Activated CD4-positive, alpha-beta memory T cell treated with anti-CD3 and anti-CD28 coated beads, Interleukin-2, amount 10 ng/mL, durations not matched to agents 7 days and 5 days (primary cell): ENCODE measurements at regions not wholly inside any gene's neighbourhood (a gene's known extent, or its start where the extent isn't known, plus 50 kb on each side); places are given as distances from the start of the nearest gene placed in this dataset.
"Not testable (repeated sequence)": the region's sequence is repeated elsewhere in the genome, so short reads cannot be mapped to it uniquely, and the experiment has no call there.

ENCODE experiments used
- CTCF ChIA-PET: fragments of 350-600 bp; sonication (Branson Sonifier 250); formaldehyde crosslinking; loops from one replicate; lab custom pipeline; 2021; ENCODE audit warnings: antibody characterized with exemption, inconsistent platforms; lab: Charles Lee
- POLR2A ChIA-PET: fragments of 350-600 bp; sonication (Branson Sonifier 250); formaldehyde crosslinking; loops from one replicate; lab custom pipeline; 2021; ENCODE audit warnings: antibody characterized with exemption; lab: Charles Lee
- DNase-seq: peaks from one replicate; pipeline ENCODE4 v3.0.0-alpha.2; 2020
- H3K27ac Mint-ChIP-seq: one replicate; pipeline ENCODE4 v1.8.0; 2021; ENCODE audit warnings: mild to moderate bottlenecking, mixed read lengths
- H3K27me3 Mint-ChIP-seq: one replicate; pipeline ENCODE4 v1.8.0; 2021; ENCODE audit warnings: mixed read lengths
- H3K36me3 Mint-ChIP-seq: one replicate; pipeline ENCODE4 v1.8.0; 2021; ENCODE audit warnings: low read depth, mixed read lengths
- H3K4me1 Mint-ChIP-seq: one replicate; pipeline ENCODE4 v1.8.0; 2021; ENCODE audit warnings: mixed read lengths
- H3K4me3 Mint-ChIP-seq: one replicate; pipeline ENCODE4 v1.8.0; 2021; ENCODE audit warnings: mild to moderate bottlenecking, mixed read lengths
- H3K9me3 Mint-ChIP-seq: one replicate; pipeline ENCODE4 v1.8.0; 2021; ENCODE audit warnings: mixed read lengths

- H3K36me3 Mint-ChIP-seq: no peaks in the 10 kb centered on the region
- H3K9me3 Mint-ChIP-seq: no peaks in the 10 kb centered on the region
- POLR2A ChIA-PET: no interaction called here
- peak overlapping the region; percentile 79 for H3K27ac Mint-ChIP-seq
- peak; percentile 19 for DNase-seq
- H3K27me3 Mint-ChIP-seq: peaks cover 1% of the 10 kb centered on the region
- H3K4me3 Mint-ChIP-seq: peak overlapping the region; percentile 77
- H3K4me1 Mint-ChIP-seq: peaks cover 16% of the 10 kb centered on the region
- CTCF ChIA-PET: no interaction called here
Measured at GRCh38 chr7:101754424-101755159, 62.8 kb upstream of the CUX1 start.

- CTCF ChIA-PET: no interaction called here
Measured at GRCh38 chr7:101757879-101758278, 59.5 kb upstream of the CUX1 start.

GRCh38 chr7:101758519-101758918, 58.9 kb upstream of the CUX1 start:
- H3K27me3 Mint-ChIP-seq, POLR2A ChIA-PET, CTCF ChIA-PET, H3K4me3 Mint-ChIP-seq, DNase-seq, H3K36me3 Mint-ChIP-seq, H3K27ac Mint-ChIP-seq, H3K9me3 Mint-ChIP-seq: not testable (repeated sequence)
- H3K4me1 Mint-ChIP-seq: peaks cover 16% of the 10 kb centered on the region

More at GRCh38 chr7:101757879-101758278, 59.5 kb upstream of the CUX1 start:
- Mint-ChIP-seq H3K27me3 (no peaks in the 10 kb centered on the region), H3K27ac (no peak overlapping the region), H3K9me3 (no peaks in the 10 kb centered on the region), H3K4me3 (no peak overlapping the region), H3K36me3 (no peaks in the 10 kb centered on the region), H3K4me1 (peaks cover 16% of the 10 kb centered on the region)
- DNase-seq: no peak
- POLR2A ChIA-PET: no interaction called here

- Mint-ChIP-seq H3K4me3 (no peak overlapping the region), H3K4me1 (no peaks in the 10 kb centered on the region)
- CTCF ChIA-PET: no interaction called here
Measured at GRCh38 chr7:101764221-101764620, 53.2 kb upstream of the CUX1 start.

GRCh38 chr7:101767544-101767943, 49.9 kb upstream of the CUX1 start:
- Mint-ChIP-seq H3K4me3 (no peak overlapping the region), H3K36me3 (no peaks in the 10 kb centered on the region), H3K4me1 (no peaks in the 10 kb centered on the region), H3K27ac (no peak overlapping the region), H3K27me3 (no peaks in the 10 kb centered on the region), H3K9me3 (no peaks in the 10 kb centered on the region)
- no peak for DNase-seq
- ChIA-PET POLR2A (no interaction called here), CTCF (interaction anchor here (0.7 kb wide), 1 partner anchor 80 kb away, joined by 3 read pairs; no protein-coding TSS in a partner anchor)

More at GRCh38 chr7:101764221-101764620, 53.2 kb upstream of the CUX1 start:
- no peaks in the 10 kb centered on the region for H3K9me3 Mint-ChIP-seq
- POLR2A ChIA-PET: no interaction called here
- H3K27me3 Mint-ChIP-seq: no peaks in the 10 kb centered on the region
- no peak for DNase-seq
- no peaks in the 10 kb centered on the region for H3K36me3 Mint-ChIP-seq
- no peak overlapping the region for H3K27ac Mint-ChIP-seq
